H1 (cell line): ENCODE measurements at regions not wholly inside any gene's neighbourhood (a gene's known extent, or its start where the extent isn't known, plus 50 kb on each side); places are given as distances from the start of the nearest gene placed in this dataset.

Experiments used
- ASH2L ChIP-seq: fragments of 200-600, 300-600 bp; sonication (generic); IDR thresholded peaks from one replicate; pipeline ENCODE4 v1.7.1; 2017; ENCODE audit warnings: low read length
- SRF ChIP-seq: IDR thresholded peaks from 2 replicates; pipeline ENCODE4 v1.6.1; 2011; ENCODE audit warnings: mild to moderate bottlenecking, low read depth, low read length, moderate library complexity
- TEAD4 ChIP-seq: IDR thresholded peaks from 2 replicates; pipeline ENCODE4 v1.6.1; 2012; ENCODE audit warnings: low read depth, low read length, inconsistent platforms, mixed read lengths
- ZNF274 ChIP-seq: IDR thresholded peaks from 2 replicates; pipeline ENCODE4 v1.7.0; 2012; ENCODE audit warnings: low read length, borderline replicate concordance; ENCODE audit errors: extremely low read depth
- TF ChIP-seq, protein P1 (sequence below): IDR thresholded peaks from 2 replicates; pipeline ENCODE4 v1.6.1; 2012; ENCODE audit warnings: inconsistent platforms

GRCh38 chr4:119750771-119751170 lies 122.2 kb upstream of the PDE5A start (continued):
- TF ChIP-seq, protein P1, sequence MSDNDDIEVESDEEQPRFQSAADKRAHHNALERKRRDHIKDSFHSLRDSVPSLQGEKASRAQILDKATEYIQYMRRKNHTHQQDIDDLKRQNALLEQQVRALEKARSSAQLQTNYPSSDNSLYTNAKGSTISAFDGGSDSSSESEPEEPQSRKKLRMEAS: no peak
- no peak for TF ChIP-seq ZNF274
- no peak for TF ChIP-seq SRF
- no peak for TF ChIP-seq ASH2L
- no peak for TF ChIP-seq TEAD4
